ENCODE measurements at regions not wholly inside any gene's neighbourhood (a gene's known extent, or its start where the extent isn't known, plus 50 kb on each side); places are given as distances from the start of the nearest gene placed in this dataset.

DNA sequence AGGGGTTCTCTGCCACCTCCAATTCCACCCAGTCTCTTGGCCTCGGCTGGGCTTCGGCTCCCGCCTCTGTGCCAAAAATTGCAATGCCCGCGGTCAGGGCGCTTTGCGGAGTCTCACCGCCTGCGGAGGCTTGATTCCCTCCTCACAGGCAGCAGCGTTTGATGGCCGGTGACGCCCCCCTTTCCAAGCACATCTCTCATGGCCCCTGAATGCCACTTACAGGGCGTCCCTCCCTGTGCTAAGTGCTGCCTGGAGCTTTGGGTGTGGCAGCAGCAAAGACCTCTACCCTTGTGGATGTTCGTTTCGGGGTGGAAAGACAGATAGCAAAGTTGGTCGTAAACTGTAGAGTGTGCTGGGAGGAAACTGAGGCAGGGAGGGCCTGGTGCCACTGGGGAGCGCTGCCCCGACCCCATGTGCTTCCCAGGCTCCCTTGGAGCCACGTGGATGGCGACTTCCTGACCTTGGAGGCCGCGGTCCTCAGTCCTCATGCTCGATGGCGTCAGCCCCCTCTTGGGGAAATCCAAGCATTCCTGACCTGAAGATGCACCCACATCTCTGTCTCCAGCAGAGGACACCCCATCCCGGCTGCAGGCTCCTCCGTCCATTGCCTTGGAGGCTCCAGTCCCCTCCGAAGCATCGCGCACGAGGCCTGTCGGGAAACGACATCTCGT is 249.2 kb upstream of the IRX4 start:
- DNase-seq (ENCODE audit: low read depth, low spot score): no peak

DNA sequence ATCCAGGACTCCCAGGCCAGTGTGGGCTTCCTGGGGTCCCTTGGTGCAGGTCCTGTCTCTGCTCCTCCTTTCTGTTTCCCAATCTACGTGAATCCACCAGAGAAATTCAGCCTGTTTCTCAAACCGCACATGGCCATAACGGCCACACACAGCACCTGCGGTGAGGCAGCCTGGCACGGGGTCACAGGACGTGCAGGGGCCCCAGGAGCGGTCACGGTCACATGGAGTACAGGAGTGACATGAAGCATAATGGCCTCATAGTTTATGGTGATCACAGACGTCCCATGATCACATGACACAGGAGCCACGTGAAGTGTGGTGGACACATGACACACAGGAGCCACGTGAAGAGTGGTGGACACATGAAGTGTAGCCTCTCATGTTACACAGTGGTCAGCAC is 248.5 kb upstream of the IRX4 start:
- DNase-seq (ENCODE audit: low read depth, low spot score): no peak

DNA sequence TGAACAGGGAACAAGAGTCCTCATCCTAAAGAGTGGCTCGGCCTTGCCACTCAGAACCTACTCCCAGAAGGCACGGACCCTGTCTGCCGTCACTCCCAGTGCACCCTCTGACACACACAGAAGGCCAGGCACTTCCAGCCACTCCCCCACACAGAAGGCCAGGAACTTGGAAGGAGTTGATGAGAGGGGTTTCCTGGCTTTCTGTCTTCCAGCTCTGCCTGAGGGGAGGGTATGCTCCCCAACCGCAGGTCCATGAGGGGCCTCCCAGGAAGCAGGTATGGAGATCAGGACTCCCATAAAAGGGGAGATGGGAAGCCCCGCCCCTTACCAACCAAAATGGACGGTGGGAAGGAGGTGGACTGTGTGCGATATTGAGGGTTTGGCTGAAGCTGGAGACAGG is 247.6 kb upstream of the IRX4 start:
- no peak for DNase-seq (ENCODE audit: low read depth, low spot score)

DNA sequence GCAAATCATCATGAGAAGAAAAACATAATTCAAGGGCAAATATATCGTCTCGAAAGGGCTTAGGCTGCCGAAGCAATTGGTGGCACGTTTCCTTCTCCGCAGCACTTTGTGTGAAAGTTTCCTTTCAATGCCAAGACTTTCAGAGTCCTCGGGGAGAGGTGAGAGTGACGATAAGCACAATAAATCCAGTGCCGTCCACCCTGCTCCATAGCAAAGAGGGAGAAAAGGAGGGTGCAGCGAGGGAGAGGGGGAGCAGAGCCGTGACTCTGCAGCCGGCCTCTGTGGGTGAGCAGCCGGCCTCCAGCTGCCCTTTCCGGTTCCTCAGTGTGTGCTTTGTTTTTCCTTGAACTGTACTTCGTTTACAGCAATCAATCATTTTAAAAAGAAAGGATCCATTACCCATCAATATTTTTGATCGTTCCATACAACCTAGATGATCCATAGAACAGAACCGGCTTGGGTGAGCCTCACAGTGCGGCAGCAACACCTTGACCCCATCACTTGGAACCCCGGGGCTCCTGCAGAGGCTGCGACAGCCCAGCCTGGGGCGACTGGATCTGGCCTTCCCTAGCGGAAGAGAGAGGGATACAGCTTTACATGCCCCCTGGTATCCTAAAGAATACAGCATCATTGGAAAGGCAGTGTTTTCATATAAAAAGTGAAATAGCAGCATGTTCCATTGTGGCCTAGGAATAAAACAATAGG is 247.0 kb upstream of the IRX4 start:
- DNase-seq (ENCODE audit: low read depth, low spot score): no peak

DNA sequence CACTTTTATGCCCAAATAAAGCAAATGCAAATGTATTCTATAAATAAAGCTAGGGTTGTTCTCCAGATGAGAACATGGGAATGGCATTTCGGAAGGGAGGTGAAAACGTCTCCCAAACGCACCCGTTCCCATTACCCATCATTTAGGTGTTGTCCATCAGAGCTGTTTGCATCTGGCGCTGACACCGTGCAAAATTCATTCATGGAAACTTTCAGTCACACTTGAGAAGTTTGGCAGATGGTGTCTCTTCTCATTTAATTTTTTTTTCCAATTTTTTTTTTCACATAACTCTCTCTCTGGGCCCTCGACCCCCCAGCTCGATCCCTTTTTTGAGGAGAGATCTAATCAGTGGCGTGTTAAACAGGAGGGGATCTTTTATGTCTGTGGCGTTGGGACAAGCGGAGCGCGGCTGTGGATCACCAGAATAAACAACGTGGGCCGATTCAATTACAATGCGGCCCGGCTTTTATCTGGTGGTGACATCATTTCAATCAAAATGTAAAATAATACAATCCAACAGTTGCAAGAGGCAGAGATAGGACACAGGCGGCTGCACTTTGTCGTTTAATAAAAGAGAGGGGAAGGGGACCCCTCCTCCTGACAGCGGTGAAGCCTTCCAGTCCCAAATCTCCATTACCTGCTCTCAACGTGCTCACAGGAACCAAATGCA is 246.1 kb upstream of the IRX4 start:
- no peak for DNase-seq (ENCODE audit: low read depth, low spot score)

DNA sequence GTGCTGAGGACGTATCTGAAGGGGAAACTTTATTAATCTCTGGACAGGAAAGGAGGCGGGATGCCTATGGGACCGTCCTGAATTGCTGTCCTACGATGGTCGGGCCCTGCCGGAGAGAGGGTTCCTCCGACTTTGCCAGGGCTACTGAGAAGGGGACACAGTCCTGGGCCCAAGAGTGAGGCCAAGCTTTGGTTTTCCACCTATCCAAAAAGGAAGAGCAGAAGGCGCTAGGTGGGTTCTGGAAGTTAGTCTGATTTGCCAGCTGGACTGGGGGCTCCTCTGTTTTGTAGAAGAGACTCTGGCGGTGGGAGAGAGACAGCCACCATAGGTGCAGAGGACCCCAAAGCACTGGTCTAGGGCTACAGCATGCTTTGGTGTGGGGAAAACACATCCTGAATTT is 243.8 kb upstream of the IRX4 start:
- no peak for DNase-seq (ENCODE audit: low read depth, low spot score)

DNA sequence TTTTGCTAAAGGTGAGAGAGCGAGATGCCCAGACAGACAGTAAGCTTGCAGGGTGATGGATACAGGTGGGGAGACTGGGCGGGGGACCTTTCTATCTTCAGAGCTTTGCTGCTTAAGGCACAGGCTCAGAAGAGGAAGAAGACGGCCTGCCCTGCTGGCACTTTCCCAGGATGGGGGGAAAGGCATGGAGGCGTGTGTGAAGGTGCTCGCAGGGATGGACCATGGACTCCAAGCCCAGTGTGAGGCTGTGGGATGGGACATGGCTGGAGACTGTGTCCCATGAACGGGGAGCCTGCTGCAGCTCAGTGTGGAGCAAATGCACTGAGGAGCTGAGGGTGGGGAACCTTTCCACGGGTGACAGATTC is 243.2 kb upstream of the IRX4 start:
- no peak for DNase-seq (ENCODE audit: low read depth, low spot score)

DNA sequence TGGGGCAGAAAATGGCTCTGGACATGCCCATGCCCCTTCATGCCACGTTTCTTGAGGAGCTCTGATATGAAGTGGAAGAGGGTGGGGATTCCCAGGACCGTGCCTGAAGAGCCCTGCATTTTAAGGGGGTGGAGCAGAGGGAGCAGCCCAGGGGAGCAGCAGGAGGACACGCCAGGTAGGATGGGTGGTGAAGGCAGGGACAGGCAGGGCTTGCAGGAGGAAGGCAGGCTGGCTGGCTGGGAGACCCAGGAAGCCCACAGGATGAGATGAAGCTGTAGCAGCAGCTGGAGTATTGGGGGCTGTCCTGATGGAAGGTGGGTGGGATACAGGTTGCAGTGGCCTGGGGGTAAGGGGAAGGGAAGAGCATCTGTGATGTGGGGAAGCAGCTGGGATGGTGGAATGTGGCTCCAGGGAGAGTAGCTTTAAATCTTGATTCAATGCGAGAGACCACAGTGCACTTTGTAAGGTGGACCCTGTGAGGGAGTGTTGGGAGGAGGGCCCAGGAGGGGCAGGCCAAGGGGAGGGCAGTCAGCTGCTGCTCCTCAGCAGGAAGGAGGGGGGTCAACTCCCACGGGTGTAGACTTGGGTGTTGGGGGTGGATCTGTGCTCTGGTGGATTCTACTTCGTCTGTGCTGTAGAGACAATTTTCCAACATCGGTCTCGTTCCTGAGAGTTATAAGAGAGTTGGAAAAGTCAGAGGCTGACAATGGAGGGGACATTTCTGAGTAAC is 242.6 kb upstream of the IRX4 start:
- no peak for DNase-seq (ENCODE audit: low read depth, low spot score)

DNA sequence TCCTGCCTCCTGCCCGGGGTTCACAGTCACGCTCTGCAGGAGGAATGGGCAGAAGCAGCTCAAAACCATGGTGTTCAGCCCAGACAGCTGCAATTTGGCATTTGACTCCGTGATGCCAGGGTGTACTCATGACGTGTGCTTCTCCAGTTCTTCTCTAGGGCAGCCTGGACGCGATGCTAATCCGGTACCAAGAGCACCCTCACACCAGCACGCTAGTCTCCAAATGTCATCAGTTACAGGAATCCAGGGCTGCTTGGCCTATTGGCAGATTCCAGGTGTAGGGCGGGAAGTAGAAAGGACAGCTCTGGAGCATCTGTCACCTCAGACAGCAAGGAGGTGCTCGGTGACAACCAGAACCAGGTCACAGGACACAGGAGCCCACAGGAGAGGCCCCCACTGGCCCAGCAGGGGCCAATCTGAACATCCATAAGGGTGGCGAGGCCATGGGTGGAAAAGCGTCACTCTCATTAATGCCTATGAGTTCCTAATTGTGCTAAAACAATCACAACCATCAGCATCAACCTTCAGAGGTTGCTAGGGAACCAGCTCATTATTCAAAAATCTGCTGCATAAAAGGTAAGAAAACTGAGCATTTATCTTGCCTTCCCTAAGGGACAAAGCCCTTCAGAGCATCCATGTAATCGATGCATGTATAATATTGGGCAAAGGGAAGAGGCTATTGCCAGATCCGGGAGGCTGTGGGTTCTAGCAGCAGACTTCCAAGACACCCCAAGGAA is 241.9 kb upstream of the IRX4 start:
- DNase-seq (ENCODE audit: low read depth, low spot score): no peak

DNA sequence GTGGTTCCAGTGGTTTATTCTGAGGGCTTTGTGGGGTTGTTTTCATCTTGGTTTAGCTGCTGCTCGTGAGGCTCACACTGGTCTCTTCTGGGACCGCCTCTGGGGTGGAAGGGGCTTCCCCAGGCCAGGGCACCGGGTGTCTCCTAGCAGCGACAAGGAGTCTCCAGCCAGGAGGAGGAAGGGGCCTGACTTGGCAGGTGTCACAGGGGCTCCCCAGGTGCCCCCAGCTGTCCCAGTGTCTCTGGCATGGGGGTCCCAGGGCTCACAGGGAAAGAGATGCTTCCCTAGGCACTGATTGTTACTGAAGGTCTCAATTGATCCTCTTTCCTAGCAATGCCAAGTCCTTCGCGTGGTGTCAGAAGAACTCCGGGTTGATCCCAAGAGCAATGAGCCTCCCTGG is 241.1 kb upstream of the IRX4 start:
- no peak for DNase-seq (ENCODE audit: low read depth, low spot score)

DNA sequence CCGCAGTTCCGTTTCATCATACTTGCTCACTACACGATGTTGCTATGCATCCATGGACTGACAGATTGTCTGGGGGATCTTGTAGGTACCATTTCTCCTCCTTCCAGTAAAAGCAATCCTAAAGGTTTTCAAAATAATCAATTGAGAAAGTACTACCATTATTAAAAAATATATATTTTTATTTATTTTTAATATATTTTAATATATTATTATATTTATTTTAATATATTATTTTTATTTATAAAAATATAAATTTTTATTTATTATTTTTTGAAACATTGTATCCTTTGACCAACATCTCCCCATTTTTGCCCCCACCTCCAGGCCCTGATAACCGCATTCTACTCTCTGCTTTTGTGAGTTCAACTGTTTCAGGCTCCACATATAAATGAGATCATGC is 237.6 kb upstream of the IRX4 start:
- DNase-seq (ENCODE audit: low read depth, low spot score): no peak

DNA sequence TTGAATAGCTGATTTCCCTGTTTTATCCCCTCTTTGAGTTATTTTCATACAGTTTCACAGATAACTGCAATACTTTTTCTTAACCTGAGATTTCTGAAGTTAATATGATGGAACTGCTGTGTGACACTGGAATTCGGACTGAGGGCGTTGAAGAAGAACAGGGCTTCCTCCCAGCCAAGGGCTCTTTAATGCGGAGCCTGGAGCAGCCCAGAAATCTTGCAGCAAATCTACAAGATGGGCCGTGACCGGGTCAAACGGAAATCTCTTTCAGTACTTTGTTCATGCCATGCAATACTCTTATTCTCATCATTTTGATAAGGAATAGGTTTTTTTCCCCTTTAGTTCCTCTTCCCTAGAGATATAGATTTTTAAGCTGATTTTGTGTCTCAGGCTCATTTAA is 236.8 kb upstream of the IRX4 start:
- no peak for DNase-seq (ENCODE audit: low read depth, low spot score)

DNA sequence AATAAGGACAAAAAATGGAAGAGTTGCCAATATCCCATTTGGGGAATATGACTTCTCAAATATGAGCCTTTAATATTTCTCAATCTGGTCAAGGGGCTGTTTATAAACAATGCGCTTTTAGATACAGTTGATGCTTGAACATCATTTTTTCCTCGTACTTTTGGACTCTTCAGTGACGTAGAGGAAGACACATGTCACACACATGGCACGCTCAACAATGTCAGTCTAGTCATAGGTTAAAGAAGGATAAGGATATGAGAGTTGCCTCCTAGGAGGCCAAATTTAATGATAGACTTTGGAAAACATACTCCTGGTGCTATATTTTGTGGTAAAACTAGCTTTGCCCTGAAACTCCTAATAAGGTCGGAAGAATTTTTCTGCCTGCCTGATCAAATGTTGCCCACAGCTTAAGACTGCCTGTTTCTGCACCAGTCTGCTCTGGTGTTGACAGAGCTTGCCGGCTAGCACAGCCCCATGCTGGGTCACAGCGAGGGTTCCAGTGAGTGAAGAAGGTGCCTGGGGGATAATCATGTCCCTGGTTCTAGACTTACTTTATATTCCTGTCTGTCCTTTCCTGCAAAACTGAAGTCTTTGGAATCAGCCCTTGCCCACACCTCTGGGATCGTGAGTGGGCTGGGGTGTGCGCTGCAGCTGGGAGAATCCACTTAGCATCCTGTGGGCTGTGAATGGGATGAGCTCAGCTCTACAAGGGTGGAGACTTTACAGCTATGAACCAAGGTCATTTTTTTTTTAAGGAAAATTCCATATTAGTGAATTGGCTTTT is 230.8 kb upstream of the IRX4 start:
- no peak for DNase-seq (ENCODE audit: low read depth, low spot score)

DNA sequence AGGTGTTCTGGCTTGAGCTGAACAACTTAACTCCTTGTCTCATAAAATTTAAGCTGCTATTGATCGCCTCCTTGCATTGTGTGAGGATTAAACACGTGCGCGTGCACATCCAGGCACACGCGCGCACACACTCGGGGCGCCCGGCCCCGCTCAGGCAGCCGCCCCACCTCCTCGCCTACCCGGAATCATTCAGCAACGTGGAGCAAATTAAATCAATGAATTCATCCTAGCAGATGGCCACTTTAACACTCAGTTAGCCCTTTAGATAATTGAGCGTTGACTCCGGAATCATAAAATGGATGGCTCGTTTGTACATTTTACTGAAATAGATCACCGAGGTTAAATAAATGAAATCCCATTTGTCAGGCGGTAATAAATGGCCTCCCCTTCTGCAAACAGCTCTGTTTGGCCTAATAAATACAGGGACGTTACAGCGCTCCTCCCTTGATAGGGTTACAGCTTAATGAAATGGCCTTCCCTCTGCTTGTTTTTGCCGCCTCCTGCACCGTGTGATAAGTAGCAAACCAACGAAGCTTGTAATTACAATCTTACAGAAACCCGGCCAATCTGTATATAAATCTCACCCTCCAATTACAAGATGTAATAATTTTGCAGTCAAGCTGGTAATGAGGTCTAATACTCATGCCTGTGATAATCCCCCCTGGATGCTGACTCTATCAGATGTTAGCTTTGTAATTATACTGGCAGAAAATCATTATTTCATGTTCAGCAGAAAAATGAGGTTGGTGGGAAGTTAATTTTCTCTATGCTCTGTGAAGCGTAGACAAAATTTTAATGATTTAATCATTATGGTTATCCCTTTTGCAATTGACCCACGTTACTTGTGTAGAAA is 229.7 kb upstream of the IRX4 start:
- no peak for DNase-seq (ENCODE audit: low read depth, low spot score)

DNA sequence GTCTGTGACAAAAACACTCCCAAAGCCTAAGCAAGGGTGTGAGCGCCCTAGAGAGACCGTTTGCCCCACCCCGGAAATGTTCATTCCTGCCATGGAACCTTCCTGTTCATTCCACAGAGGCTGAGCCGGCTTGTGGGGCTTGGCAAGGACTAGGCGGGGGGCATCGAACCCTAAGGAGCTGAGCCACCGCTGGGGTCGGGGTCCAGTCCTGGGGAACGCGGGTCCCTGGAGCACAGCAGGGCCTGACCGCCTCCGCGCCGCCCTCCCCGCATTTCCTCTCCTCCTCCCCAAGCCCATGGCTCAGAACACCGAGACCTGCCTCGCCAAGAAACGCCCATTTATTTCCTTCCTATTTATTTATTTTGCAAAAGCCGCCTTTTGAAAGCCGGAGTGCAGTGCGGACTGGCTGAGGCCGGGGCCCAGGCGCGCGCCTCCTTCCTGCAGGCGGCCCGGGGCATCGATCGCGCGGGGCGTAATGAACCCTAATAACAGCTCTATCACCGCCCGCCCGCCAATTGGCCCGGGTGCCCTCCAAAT is 228.9 kb upstream of the IRX4 start:
- no peak for DNase-seq (ENCODE audit: low read depth, low spot score)

DNA sequence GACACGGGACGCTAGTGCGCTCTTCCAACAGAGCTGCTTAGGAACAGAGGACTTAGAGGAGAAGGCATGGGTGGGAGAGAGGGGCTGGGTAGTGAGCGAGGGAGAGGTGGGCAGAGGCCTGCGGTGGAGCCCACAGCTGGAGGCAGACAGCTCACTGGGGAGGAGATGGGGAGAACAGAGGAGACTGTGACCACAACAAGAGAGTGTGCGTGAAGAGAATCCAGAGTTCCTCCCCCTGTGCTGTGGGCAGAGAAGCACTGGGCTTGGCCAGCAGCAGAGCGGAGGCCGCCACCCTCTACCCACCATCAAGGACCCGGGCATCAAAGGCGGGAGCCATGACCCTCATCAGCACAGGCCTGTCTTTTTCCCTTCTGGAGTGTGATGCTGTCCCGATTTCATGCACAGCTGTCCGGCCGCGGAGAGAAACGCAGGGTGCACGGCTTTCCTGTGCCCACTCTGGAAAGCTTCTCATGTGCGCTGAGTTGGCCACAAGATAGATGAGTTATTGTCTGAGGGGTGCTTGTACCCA is 228.3 kb upstream of the IRX4 start:
- DNase-seq (ENCODE audit: low read depth, low spot score): no peak

DNA sequence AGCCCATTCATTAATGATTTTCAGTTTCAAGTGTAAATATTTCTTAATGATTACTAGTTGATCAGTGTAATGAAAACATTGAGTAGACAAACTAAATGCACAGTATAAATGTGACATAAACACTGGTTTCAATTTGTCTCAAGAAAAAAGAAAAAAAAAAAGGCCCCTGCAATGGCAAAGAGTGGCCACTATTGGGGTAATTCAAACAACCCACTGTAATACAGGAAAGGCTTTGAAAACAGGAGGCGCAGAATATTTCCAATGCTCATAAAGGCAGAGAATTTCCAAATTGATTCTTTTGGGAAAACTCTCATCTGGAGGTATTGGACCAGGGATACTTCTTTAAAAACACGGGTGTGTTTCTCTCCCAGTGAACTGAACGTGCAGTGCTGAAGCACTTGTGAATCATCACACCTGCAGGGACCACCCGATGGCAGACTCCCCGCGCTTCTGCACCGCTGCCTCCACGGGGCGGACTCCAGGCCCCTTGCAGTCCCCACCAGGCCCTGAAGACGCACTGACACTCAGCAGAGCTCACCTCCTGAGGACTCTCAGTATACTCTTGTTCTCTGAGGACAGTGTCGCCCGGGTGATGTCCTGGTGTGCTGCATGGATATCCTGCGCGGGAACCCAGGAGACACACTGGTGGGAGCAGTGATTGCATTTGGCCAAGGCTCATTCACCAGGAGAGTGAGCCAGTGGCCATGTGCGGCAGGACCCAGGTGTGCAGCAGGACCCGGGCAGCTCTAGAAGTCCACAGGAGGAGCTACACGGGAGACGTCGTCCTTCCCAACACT is 227.6 kb upstream of the IRX4 start:
- no peak for DNase-seq (ENCODE audit: low read depth, low spot score)

DNA sequence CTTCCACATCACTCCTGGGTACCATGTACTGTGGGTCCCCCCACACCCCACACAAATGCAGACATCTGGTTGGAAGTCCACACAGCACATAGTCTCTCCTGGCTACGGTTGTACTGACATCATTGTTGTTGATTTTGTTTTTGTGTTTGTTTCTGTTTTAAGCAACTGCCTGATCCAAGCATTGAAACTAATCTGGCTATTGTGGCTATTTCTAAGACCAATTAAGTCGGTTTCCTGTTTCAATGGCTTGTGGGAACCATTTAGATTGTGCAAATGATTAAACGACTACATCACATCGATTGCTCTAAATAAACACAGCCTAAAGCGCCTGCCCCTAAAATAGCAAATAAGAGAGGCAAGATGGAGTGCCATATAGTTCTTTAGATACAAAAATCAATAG is 226.8 kb upstream of the IRX4 start:
- DNase-seq (ENCODE audit: low read depth, low spot score): no peak

DNA sequence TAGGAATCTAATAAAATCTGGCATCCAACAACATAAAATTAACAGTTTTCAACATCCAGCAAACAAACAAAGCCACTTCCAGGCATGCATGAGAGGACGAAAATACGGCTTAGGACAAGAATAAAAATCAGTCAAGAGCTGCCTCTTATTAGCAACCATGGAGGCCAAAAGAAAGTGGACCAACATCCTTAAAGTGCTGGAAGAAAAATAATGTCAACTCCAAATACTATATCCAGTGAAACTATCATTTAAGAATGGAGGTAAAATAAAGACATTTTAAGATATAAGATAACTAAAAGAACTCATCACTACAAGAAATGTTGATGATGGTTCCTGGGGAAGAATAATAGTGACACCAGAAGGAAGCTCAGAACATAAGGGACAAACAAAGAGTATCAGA is 224.0 kb upstream of the IRX4 start:
- DNase-seq (ENCODE audit: low read depth, low spot score): no peak
